SK-N-SH (cell line): ENCODE measurements at regions not wholly inside any gene's neighbourhood (a gene's known extent, or its start where the extent isn't known, plus 50 kb on each side); places are given as distances from the start of the nearest gene placed in this dataset.

Experiments
- CTCF ChIP-seq: fragments of 200-600 bp; sonication (generic); IDR thresholded peaks from 2 replicates; pipeline ENCODE4 v1.6.1; 2017; ENCODE audit warnings: antibody characterized with exemption, mild to moderate bottlenecking, moderate library complexity
- ELF1 ChIP-seq: IDR thresholded peaks from 2 replicates; pipeline ENCODE4 v1.4.0; 2012
- FOXM1 ChIP-seq: IDR thresholded peaks from 2 replicates; pipeline ENCODE4 v1.4.0; 2012; ENCODE audit warnings: low read depth, mild to moderate bottlenecking
- JUND ChIP-seq: IDR thresholded peaks from 2 replicates; pipeline ENCODE4 v1.4.0; 2012
- POLR2AphosphoS5 ChIP-seq: IDR thresholded peaks from 2 replicates; pipeline ENCODE4 v1.6.1; 2012; ENCODE audit warnings: low read depth, low read length
- RAD21 ChIP-seq: IDR thresholded peaks from 2 replicates; pipeline ENCODE4 v1.6.1; 2012; ENCODE audit warnings: mild to moderate bottlenecking, low read length
- RFX5 ChIP-seq: IDR thresholded peaks from 2 replicates; pipeline ENCODE4 v1.6.1; 2012; ENCODE audit warnings: mild to moderate bottlenecking, improper control_type of control experiment, low read length
- YY1 ChIP-seq: IDR thresholded peaks from 2 replicates; pipeline ENCODE4 v1.4.0; 2012; ENCODE audit warnings: low read depth, mild to moderate bottlenecking

GRCh38 chr6:167661552-167662044 is 165.1 kb upstream of the AFDN start:
- TF ChIP-seq ELF1 (no peak), YY1 (no peak), POLR2AphosphoS5 (no peak), RAD21 (no peak), FOXM1 (no peak), RFX5 (no peak), CTCF (no peak), JUND (no peak)
